Activated CD4-positive, alpha-beta T cell treated with anti-CD3 and anti-CD28 coated beads for 36 hours (primary cell): ENCODE measurements at regions not wholly inside any gene's neighbourhood (a gene's known extent, or its start where the extent isn't known, plus 50 kb on each side); places are given as distances from the start of the nearest gene placed in this dataset.

Source experiments
- ATAC-seq: fragments of 200-7000 bp; cut with Tn5 transposase; one replicate; pipeline ENCODE4 v1.10.0; 2021; ENCODE audit warnings: mild to moderate bottlenecking, moderate library complexity
- CTCF ChIA-PET: fragments of 350-600 bp; sonication (Branson Sonifier 250); formaldehyde crosslinking; loops from one replicate; lab custom pipeline; 2021; ENCODE audit warnings: antibody characterized with exemption; lab: Charles Lee
- POLR2A ChIA-PET: fragments of 350-600 bp; sonication (Branson Sonifier 250); formaldehyde crosslinking; loops from one replicate; lab custom pipeline; 2021; ENCODE audit warnings: antibody characterized with exemption, inconsistent platforms; lab: Charles Lee
- DNase-seq: peaks from one replicate; pipeline ENCODE4 v3.0.0-alpha.2; 2020
- H3K27ac Mint-ChIP-seq: one replicate; pipeline ENCODE4 v1.8.0; 2021; ENCODE audit warnings: mixed read lengths
- H3K27me3 Mint-ChIP-seq: one replicate; pipeline ENCODE4 v1.8.0; 2021; ENCODE audit warnings: mixed read lengths
- H3K36me3 Mint-ChIP-seq: one replicate; pipeline ENCODE4 v1.8.0; 2021; ENCODE audit warnings: low read depth, mixed read lengths
- H3K4me1 Mint-ChIP-seq: one replicate; pipeline ENCODE4 v1.8.0; 2021; ENCODE audit warnings: mixed read lengths
- H3K4me3 Mint-ChIP-seq: one replicate; pipeline ENCODE4 v1.8.0; 2021; ENCODE audit warnings: mild to moderate bottlenecking, moderate library complexity, mixed read lengths
- H3K9me3 Mint-ChIP-seq: one replicate; pipeline ENCODE4 v1.8.0; 2021; ENCODE audit warnings: low read depth, mixed read lengths
- intact Hi-C, 2 experiments: fragments of 100-400 bp; cut with DNase I in 1 of 2; cut with micrococcal nuclease in 1 of 2; formaldehyde crosslinking; loops; one replicate each; pipeline versions ENCODE4 v1.14.2 to v1.15.1; 2022 to 2024; cut with DNase I, micrococcal nuclease

DNA sequence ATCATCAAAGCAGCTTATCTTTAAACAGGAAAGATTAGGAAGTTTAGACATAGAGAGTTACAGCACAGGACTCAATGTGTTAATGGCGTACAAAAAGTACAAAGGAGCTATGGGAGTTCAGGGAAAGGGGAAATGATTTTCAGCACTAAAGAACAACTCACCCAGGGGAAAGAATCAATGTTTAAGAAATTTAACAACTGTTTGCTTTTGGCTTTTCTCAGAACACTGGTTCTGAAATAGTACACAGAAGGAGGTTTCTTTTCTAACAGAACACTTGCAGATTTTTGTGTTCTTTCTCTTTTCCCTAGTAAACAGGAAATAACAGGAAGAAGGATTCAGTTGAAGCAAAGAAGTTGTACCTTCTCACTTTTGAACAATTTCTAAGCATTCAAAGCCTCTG is 71.3 kb upstream of the GHR start:
- Mint-ChIP-seq H3K9me3 (peaks cover 7% of the 10 kb centered on the region), H3K4me3 (no peak overlapping the region), H3K27me3 (no peaks in the 10 kb centered on the region), H3K4me1 (no peaks in the 10 kb centered on the region), H3K27ac (no peak overlapping the region), H3K36me3 (no peaks in the 10 kb centered on the region)
- intact Hi-C loops, result no loop called here
- DNase-seq (no peak), ATAC-seq (no peak)
- CTCF ChIA-PET, result no interaction called here
- POLR2A ChIA-PET, result no interaction called here

- intact Hi-C loops, result no loop called here
- ChIA-PET CTCF (no interaction called here), POLR2A (no interaction called here)
- Mint-ChIP-seq H3K4me3 (no peak overlapping the region), H3K27me3 (peaks cover 2% of the 10 kb centered on the region), H3K4me1 (no peaks in the 10 kb centered on the region), H3K36me3 (no peaks in the 10 kb centered on the region), H3K27ac (no peak overlapping the region), H3K9me3 (no peaks in the 10 kb centered on the region)
- no peak for DNase-seq
- ATAC-seq, result no peak
These were observed 63.2 kb upstream of the GHR start for GRCh38 chr5:42360056-42360455.

- ChIA-PET CTCF (interaction anchor here (0.7 kb wide), 1 partner anchor 14 kb away, joined by 4 read pairs; no protein-coding TSS in a partner anchor), POLR2A (no interaction called here)
- Mint-ChIP-seq H3K27me3 (peaks cover 2% of the 10 kb centered on the region), H3K9me3 (no peaks in the 10 kb centered on the region), H3K4me3 (no peak overlapping the region), H3K36me3 (no peaks in the 10 kb centered on the region), H3K27ac (no peak overlapping the region), H3K4me1 (no peaks in the 10 kb centered on the region)
- DNase-seq (no peak), ATAC-seq (no peak)
- intact Hi-C loops, result no loop called here
These were observed 62.5 kb upstream of the GHR start for GRCh38 chr5:42360616-42361314.

GRCh38 chr5:42361315-42361688 is 61.9 kb upstream of the GHR start:
- POLR2A ChIA-PET, result no interaction called here

DNA sequence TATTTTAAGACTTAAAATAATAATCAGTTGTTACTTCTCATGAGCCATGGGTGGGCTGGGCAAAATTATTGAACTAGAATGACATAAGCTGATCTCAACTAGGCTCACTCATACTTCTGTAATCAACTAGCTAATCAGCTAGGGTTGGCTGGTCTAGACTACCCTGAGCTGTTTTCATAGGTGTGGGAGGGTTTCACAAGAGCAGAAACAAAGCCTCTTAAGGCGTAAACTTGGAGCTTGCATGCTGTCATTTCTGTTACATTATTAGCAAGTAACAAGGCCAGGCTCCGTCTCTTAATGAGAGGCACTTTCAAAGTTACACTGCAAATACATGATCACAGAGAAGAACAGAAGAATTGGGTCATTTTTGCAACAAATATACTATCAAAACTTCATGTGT is 57.2 kb upstream of the GHR start:
- Mint-ChIP-seq H3K9me3 (no peaks in the 10 kb centered on the region), H3K27ac (no peak overlapping the region), H3K36me3 (no peaks in the 10 kb centered on the region), H3K4me1 (no peaks in the 10 kb centered on the region), H3K4me3 (no peak overlapping the region), H3K27me3 (peaks cover 2% of the 10 kb centered on the region)
- ATAC-seq (no peak), DNase-seq (no peak)
- CTCF ChIA-PET, result no interaction called here
- POLR2A ChIA-PET, result no interaction called here
- intact Hi-C loops, result no loop called here

More at GRCh38 chr5:42361315-42361688, 61.9 kb upstream of the GHR start:
- no peak overlapping the region for H3K4me3 Mint-ChIP-seq
- peaks cover 2% of the 10 kb centered on the region for H3K27me3 Mint-ChIP-seq
- CTCF ChIA-PET, result interaction anchor here (0.7 kb wide), 1 partner anchor 15 kb away, joined by 4 read pairs; no protein-coding TSS in a partner anchor
- DNase-seq (no peak), ATAC-seq (no peak)
- H3K4me1 Mint-ChIP-seq, result no peaks in the 10 kb centered on the region
- intact Hi-C loops, result no loop called here
- no peaks in the 10 kb centered on the region for H3K9me3 Mint-ChIP-seq
- no peaks in the 10 kb centered on the region for H3K36me3 Mint-ChIP-seq
- H3K27ac Mint-ChIP-seq, result no peak overlapping the region
